AG09309 (cell line): ENCODE measurements at regions not wholly inside any gene's neighbourhood (a gene's known extent, or its start where the extent isn't known, plus 50 kb on each side); places are given as distances from the start of the nearest gene placed in this dataset.

Source experiments
- DNase-seq: peaks from one replicate; pipeline ENCODE4 v3.0.0-alpha.2; 2010; ENCODE audit warnings: low read depth
- H3K4me3 ChIP-seq: 2 replicates; pipeline ENCODE4 v1.5.1; 2011; ENCODE audit warnings: mild to moderate bottlenecking, low read depth, low read length, moderate library complexity; ENCODE audit not compliant: control insufficient read depth
- CTCF ChIP-seq: IDR thresholded peaks from 2 replicates; pipeline ENCODE4 v1.5.1; 2011; ENCODE audit warnings: mild to moderate bottlenecking, low read depth, low read length, inconsistent platforms; ENCODE audit not compliant: insufficient read depth, control insufficient read depth; ENCODE audit errors: missing control alignments

- DNase-seq: no peak
- no peak overlapping the region for H3K4me3 ChIP-seq
- TF ChIP-seq CTCF: no peak
These were observed 185.8 kb upstream of the UBE3A start for GRCh38 chr15:25624504-25625177.

- no peak for DNase-seq
- no peak overlapping the region for H3K4me3 ChIP-seq
- TF ChIP-seq CTCF: no peak
These were observed 184.9 kb upstream of the UBE3A start for GRCh38 chr15:25623708-25624107.

- DNase-seq: no peak
- no peak for TF ChIP-seq CTCF
- H3K4me3 ChIP-seq: no peak overlapping the region
These were observed 181.6 kb upstream of the UBE3A start for GRCh38 chr15:25620466-25620865.

GRCh38 chr15:25619761-25620160, 180.9 kb upstream of the UBE3A start:
- no peak for DNase-seq
- no peak for TF ChIP-seq CTCF
- H3K4me3 ChIP-seq: no peak overlapping the region

GRCh38 chr15:25619076-25619475, 180.3 kb upstream of the UBE3A start:
- H3K4me3 ChIP-seq: no peak overlapping the region
- no peak for DNase-seq
- TF ChIP-seq CTCF: no peak

- TF ChIP-seq CTCF: no peak
- H3K4me3 ChIP-seq: no peak overlapping the region
These were observed 179.3 kb upstream of the UBE3A start for GRCh38 chr15:25618161-25618560.

More at GRCh38 chr15:25618161-25618560, 179.3 kb upstream of the UBE3A start:
- DNase-seq: no peak
